ENCODE measurements at regions not wholly inside any gene's neighbourhood (a gene's known extent, or its start where the extent isn't known, plus 50 kb on each side); places are given as distances from the start of the nearest gene placed in this dataset.
"Not testable (repeated sequence)": the region's sequence is repeated elsewhere in the genome, so short reads cannot be mapped to it uniquely, and the experiment has no call there.

DNA sequence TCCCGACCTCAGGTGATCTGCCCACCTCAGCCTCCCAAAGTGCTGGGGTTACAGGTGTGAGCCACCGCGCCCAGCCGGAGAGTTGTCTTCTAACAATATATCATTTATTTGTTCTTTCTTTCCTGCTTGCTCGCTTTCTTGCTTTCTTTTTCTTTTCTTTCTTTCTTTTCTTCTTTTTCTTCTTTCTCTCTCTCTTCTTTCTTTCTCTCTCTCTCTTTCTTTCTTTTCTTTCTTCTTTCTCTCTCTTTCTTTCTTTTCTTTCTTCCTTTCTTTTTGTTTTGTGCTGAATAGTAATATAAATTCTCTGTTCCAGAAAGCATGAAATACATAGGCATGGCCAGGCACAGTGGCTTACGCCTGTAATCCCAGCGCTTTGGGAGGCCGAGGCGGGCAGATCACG, 73.5 kb upstream of the ZNF644 start:
- TF ChIP-seq, protein P1, sequence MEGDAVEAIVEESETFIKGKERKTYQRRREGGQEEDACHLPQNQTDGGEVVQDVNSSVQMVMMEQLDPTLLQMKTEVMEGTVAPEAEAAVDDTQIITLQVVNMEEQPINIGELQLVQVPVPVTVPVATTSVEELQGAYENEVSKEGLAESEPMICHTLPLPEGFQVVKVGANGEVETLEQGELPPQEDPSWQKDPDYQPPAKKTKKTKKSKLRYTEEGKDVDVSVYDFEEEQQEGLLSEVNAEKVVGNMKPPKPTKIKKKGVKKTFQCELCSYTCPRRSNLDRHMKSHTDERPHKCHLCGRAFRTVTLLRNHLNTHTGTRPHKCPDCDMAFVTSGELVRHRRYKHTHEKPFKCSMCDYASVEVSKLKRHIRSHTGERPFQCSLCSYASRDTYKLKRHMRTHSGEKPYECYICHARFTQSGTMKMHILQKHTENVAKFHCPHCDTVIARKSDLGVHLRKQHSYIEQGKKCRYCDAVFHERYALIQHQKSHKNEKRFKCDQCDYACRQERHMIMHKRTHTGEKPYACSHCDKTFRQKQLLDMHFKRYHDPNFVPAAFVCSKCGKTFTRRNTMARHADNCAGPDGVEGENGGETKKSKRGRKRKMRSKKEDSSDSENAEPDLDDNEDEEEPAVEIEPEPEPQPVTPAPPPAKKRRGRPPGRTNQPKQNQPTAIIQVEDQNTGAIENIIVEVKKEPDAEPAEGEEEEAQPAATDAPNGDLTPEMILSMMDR (IDR thresholded peaks at IDR 0.05; ENCODE audit: low read depth, low read length, poor library complexity, severe bottlenecking) = not testable (repeated sequence)
- TF ChIP-seq EZH2phosphoT487 (IDR thresholded peaks at IDR 0.05; ENCODE audit: borderline replicate concordance, low read length) = not testable (repeated sequence)

Measured in DOHH2 (cell line).